SK-N-MC (cell line): ENCODE measurements at regions not wholly inside any gene's neighbourhood (a gene's known extent, or its start where the extent isn't known, plus 50 kb on each side); places are given as distances from the start of the nearest gene placed in this dataset.

Experiments used
- EZH2 ChIP-seq: fragments of 200-600 bp; sonication (generic); IDR thresholded peaks from one replicate; pipeline ENCODE4 v1.6.1; 2017; ENCODE audit warnings: antibody characterized with exemption
- FOXP2 ChIP-seq: optimal IDR thresholded peaks from 2 replicates; pipeline ENCODE3; 2011; ENCODE audit warnings: mild to moderate bottlenecking, moderate library complexity; ENCODE audit not compliant: insufficient read depth; ENCODE audit errors: extremely low read length, control extremely low read depth
- POLR2AphosphoS5 ChIP-seq: IDR thresholded peaks from 2 replicates; pipeline ENCODE4 v1.6.1; 2012; ENCODE audit warnings: mild to moderate bottlenecking, low read depth, low read length, borderline replicate concordance

GRCh38 chr14:48323665-48324064 lies 648.3 kb upstream of the MDGA2 start:
- TF ChIP-seq EZH2 = no peak
- TF ChIP-seq POLR2AphosphoS5 = no peak
- TF ChIP-seq FOXP2 = no peak
